H9 (cell line): ENCODE measurements at regions not wholly inside any gene's neighbourhood (a gene's known extent, or its start where the extent isn't known, plus 50 kb on each side); places are given as distances from the start of the nearest gene placed in this dataset.
"Not testable (repeated sequence)": the region's sequence is repeated elsewhere in the genome, so short reads cannot be mapped to it uniquely, and the experiment has no call there.

Source experiments
- DNase-seq: peaks from one replicate; pipeline ENCODE4 v3.0.0-alpha.2; 2017
- H2AFZ ChIP-seq: one replicate; pipeline ENCODE4 v1.6.1; 2013; ENCODE audit warnings: mild to moderate bottlenecking, low read length, control low read depth, moderate library complexity
- H2AK5ac ChIP-seq: 2 replicates; pipeline ENCODE4 v1.6.1; 2013; ENCODE audit warnings: low read length, control low read depth, mixed read lengths; ENCODE audit not compliant: insufficient read length
- H2BK120ac ChIP-seq: one replicate; pipeline ENCODE4 v1.6.1; 2013; ENCODE audit warnings: low read depth, mild to moderate bottlenecking, low read length, control low read depth, inconsistent platforms; ENCODE audit not compliant: poor library complexity, severe bottlenecking
- H2BK12ac ChIP-seq: 2 replicates; pipeline ENCODE4 v1.6.1; 2013; ENCODE audit warnings: low read length, control low read depth, mixed read lengths, low read depth; ENCODE audit not compliant: insufficient read length
- H2BK15ac ChIP-seq: 2 replicates; pipeline ENCODE4 v1.6.1; 2013; ENCODE audit warnings: low read depth, low read length, control low read depth
- H2BK20ac ChIP-seq: one replicate; pipeline ENCODE4 v1.6.1; 2013; ENCODE audit warnings: low read depth, mild to moderate bottlenecking, low read length, control low read depth, inconsistent platforms; ENCODE audit not compliant: poor library complexity, severe bottlenecking
- H2BK5ac ChIP-seq: 2 replicates; pipeline ENCODE4 v1.6.1; 2013; ENCODE audit warnings: low read length, control low read depth, mixed read lengths; ENCODE audit not compliant: insufficient read length
- H3K14ac ChIP-seq: 2 replicates; pipeline ENCODE4 v1.6.1; 2013; ENCODE audit warnings: low read length, control low read depth; ENCODE audit not compliant: insufficient read depth
- H3K18ac ChIP-seq: 2 replicates; pipeline ENCODE4 v1.6.1; 2013; ENCODE audit warnings: low read depth, mild to moderate bottlenecking, mixed read lengths, low read length, control low read depth; ENCODE audit not compliant: insufficient read length
- H3K23ac ChIP-seq: 2 replicates; pipeline ENCODE4 v1.6.1; 2013; ENCODE audit warnings: low read length, control low read depth, mixed read lengths, low read depth; ENCODE audit not compliant: insufficient read length
- H3K23me2 ChIP-seq: 2 replicates; pipeline ENCODE4 v1.6.1; 2013; ENCODE audit warnings: low read depth, mild to moderate bottlenecking, mixed read lengths, low read length, control low read depth; ENCODE audit not compliant: insufficient read length, poor library complexity, severe bottlenecking
- H3K27ac ChIP-seq: 2 replicates; pipeline ENCODE4 v1.5.1; 2013; ENCODE audit warnings: low read length, control low read depth, mixed read lengths, low read depth; ENCODE audit not compliant: insufficient read length
- H3K27me3 ChIP-seq: 2 replicates; pipeline ENCODE4 v1.6.1; 2013; ENCODE audit warnings: low read length, control low read depth, inconsistent platforms; ENCODE audit not compliant: insufficient read depth
- H3K4ac ChIP-seq: 2 replicates; pipeline ENCODE4 v1.6.1; 2013; ENCODE audit warnings: low read depth, mild to moderate bottlenecking, control low read depth, inconsistent platforms, low read length, moderate library complexity
- H3K4me1 ChIP-seq: 2 replicates; pipeline ENCODE4 v1.6.1; 2013; ENCODE audit warnings: low read length, control low read depth, inconsistent platforms; ENCODE audit not compliant: insufficient read depth
- H3K4me2 ChIP-seq: 2 replicates; pipeline ENCODE4 v1.6.1; 2013; ENCODE audit warnings: low read length, control low read depth, mixed read lengths; ENCODE audit not compliant: insufficient read length, insufficient read depth
- H3K56ac ChIP-seq: 2 replicates; pipeline ENCODE4 v1.6.1; 2013; ENCODE audit warnings: low read depth, mild to moderate bottlenecking, mixed read lengths, low read length, control low read depth; ENCODE audit not compliant: insufficient read length
- H3K79me1 ChIP-seq: 2 replicates; pipeline ENCODE4 v1.6.1; 2013; ENCODE audit warnings: low read depth, mild to moderate bottlenecking, moderate library complexity, low read length, control low read depth, inconsistent platforms; ENCODE audit not compliant: insufficient read depth, poor library complexity, severe bottlenecking
- H3K79me2 ChIP-seq: 2 replicates; pipeline ENCODE4 v1.6.1; 2013; ENCODE audit warnings: low read length, control low read depth, inconsistent platforms; ENCODE audit not compliant: insufficient read depth
- H3K9ac ChIP-seq: 2 replicates; pipeline ENCODE4 v1.6.1; 2013; ENCODE audit warnings: low read length, control low read depth, mixed read lengths; ENCODE audit not compliant: insufficient read length; ENCODE audit errors: extremely low read depth
- H3K9me3 ChIP-seq: one replicate; pipeline ENCODE4 v1.6.1; 2013; ENCODE audit warnings: low read depth, low read length, inconsistent platforms; ENCODE audit not compliant: control insufficient read depth
- H3T11ph ChIP-seq: one replicate; pipeline ENCODE4 v1.6.1; 2013; ENCODE audit warnings: mild to moderate bottlenecking, low read length, control low read depth, inconsistent platforms
- H4K20me1 ChIP-seq: one replicate; pipeline ENCODE4 v1.6.1; 2013; ENCODE audit not compliant: control insufficient read depth, insufficient read length, insufficient read depth
- H4K5ac ChIP-seq: 2 replicates; pipeline ENCODE4 v1.6.1; 2013; ENCODE audit warnings: low read depth, mild to moderate bottlenecking, mixed read lengths, low read length, control low read depth; ENCODE audit not compliant: insufficient read length
- H4K8ac ChIP-seq: replicated peaks from 2 replicates; pipeline ENCODE4 v1.6.1; 2013; ENCODE audit warnings: low read length, control low read depth, mixed read lengths, low read depth; ENCODE audit not compliant: insufficient read length
- H4K91ac ChIP-seq: 2 replicates; pipeline ENCODE4 v1.6.1; 2013; ENCODE audit warnings: low read depth, mild to moderate bottlenecking, moderate library complexity, mixed read lengths, low read length, control low read depth; ENCODE audit not compliant: insufficient read length
- H3K27ac Mint-ChIP-seq, 3 experiments: 2 replicates in 2 of 3; 3 replicates in 1 of 3; pipeline ENCODE4 v1.8.0; 2020 to 2021; ENCODE audit warnings: mixed read lengths in 3 of 3, mild to moderate bottlenecking in 1 of 3, moderate library complexity in 1 of 3
- H3K27me3 Mint-ChIP-seq: 2 replicates; pipeline ENCODE4 v1.8.0; 2021; ENCODE audit warnings: low read depth, mild to moderate bottlenecking, moderate library complexity, mixed read lengths
- H3K36me3 Mint-ChIP-seq, 3 experiments: 2 replicates in 2 of 3; 3 replicates in 1 of 3; pipeline ENCODE4 v1.8.0; 2020 to 2021; ENCODE audit warnings: low read depth in 3 of 3, mixed read lengths in 3 of 3; ENCODE audit not compliant: insufficient read depth in 1 of 3
- H3K4me1 Mint-ChIP-seq, 2 experiments: 2 replicates each; pipeline ENCODE4 v1.8.0; 2020; ENCODE audit warnings: mixed read lengths in 2 of 2
- H3K4me3 Mint-ChIP-seq, 2 experiments: 2 replicates in 1 of 2; 3 replicates in 1 of 2; pipeline ENCODE4 v1.8.0; 2020 to 2021; ENCODE audit warnings: mild to moderate bottlenecking in 2 of 2, mixed read lengths in 2 of 2, moderate library complexity in 1 of 2
- H3K9me3 Mint-ChIP-seq, 2 experiments: 2 replicates in 1 of 2; 3 replicates in 1 of 2; pipeline ENCODE4 v1.8.0; 2020; ENCODE audit warnings: mild to moderate bottlenecking in 2 of 2, mixed read lengths in 2 of 2, moderate library complexity in 1 of 2
- WGBS: extraction: QIAGEN DNeasy Blood & Tissue Kit; methylation state at CpG from one replicate; pipeline ENCODE4 v1.1.7; 2013; ENCODE audit warnings: missing lambda C conversion rate, low lambda C conversion rate, mixed read lengths; ENCODE audit not compliant: insufficient read length; ENCODE audit errors: extremely low coverage; 5-methylcytosine and 5-hydroxymethylcytosine counted together

GRCh38 chr1:229175297-229175696, 95.6 kb upstream of the RAB4A start:
- H3K9ac ChIP-seq, H3T11ph ChIP-seq, H4K20me1 ChIP-seq, H2BK5ac ChIP-seq, H3K14ac ChIP-seq, H3K27ac Mint-ChIP-seq, DNase-seq, H3K27me3 Mint-ChIP-seq, H3K23me2 ChIP-seq, H3K27ac ChIP-seq, H2AK5ac ChIP-seq, H3K4me3 Mint-ChIP-seq, H3K79me2 ChIP-seq, H3K4me1 ChIP-seq, H2BK20ac ChIP-seq, H4K5ac ChIP-seq, H3K18ac ChIP-seq, H4K91ac ChIP-seq, H3K23ac ChIP-seq, H3K9me3 ChIP-seq, H3K79me1 ChIP-seq, H2BK15ac ChIP-seq, H3K27me3 ChIP-seq, H2AFZ ChIP-seq, H2BK120ac ChIP-seq, H3K4ac ChIP-seq, H3K56ac ChIP-seq, H2BK12ac ChIP-seq, H3K4me2 ChIP-seq, H4K8ac ChIP-seq: not testable (repeated sequence)
- H3K36me3 Mint-ChIP-seq: peaks cover 5 to 21% (median 11%) of the 10 kb centered on the region in 3 experiments; a peak in 6 of 7 replicates
- peaks cover 17 to 21% of the 10 kb centered on the region in 2 experiments for H3K9me3 Mint-ChIP-seq
- WGBS: no CpG with 5 or more reads among the region's 11 CpGs
- H3K4me1 Mint-ChIP-seq: peaks cover 20 to 26% of the 10 kb centered on the region in 2 experiments

- not testable (repeated sequence) for DNase-seq
- peaks cover 17 to 21% of the 10 kb centered on the region in 2 experiments for H3K9me3 Mint-ChIP-seq
Observed at GRCh38 chr1:229176457-229176856, 94.5 kb upstream of the RAB4A start.

More at GRCh38 chr1:229176457-229176856, 94.5 kb upstream of the RAB4A start:
- H3K79me1 ChIP-seq, H3K27ac Mint-ChIP-seq, H3K9me3 ChIP-seq, H2BK15ac ChIP-seq, H3K14ac ChIP-seq, H3K27me3 Mint-ChIP-seq, H3T11ph ChIP-seq, H3K4me1 ChIP-seq, H4K91ac ChIP-seq, H2BK5ac ChIP-seq, H3K9ac ChIP-seq, H2AK5ac ChIP-seq, H4K8ac ChIP-seq, H3K23me2 ChIP-seq, H3K27me3 ChIP-seq, H3K27ac ChIP-seq, H3K4me2 ChIP-seq, H3K4me3 Mint-ChIP-seq, H2BK120ac ChIP-seq, H3K56ac ChIP-seq, H2BK12ac ChIP-seq, H2BK20ac ChIP-seq, H4K20me1 ChIP-seq, H3K23ac ChIP-seq, H4K5ac ChIP-seq, H3K18ac ChIP-seq, H3K4ac ChIP-seq, H2AFZ ChIP-seq, H3K79me2 ChIP-seq: not testable (repeated sequence)
- Mint-ChIP-seq H3K4me1 (peaks cover 20 to 26% of the 10 kb centered on the region in 2 experiments), H3K36me3 (peaks cover 5 to 21% (median 11%) of the 10 kb centered on the region in 3 experiments; a peak in 6 of 7 replicates)
- no CpG with 5 or more reads among the region's 6 CpGs for WGBS
